Uterus (tissue), 2 donors: ENCODE measurements at regions not wholly inside any gene's neighbourhood (a gene's known extent, or its start where the extent isn't known, plus 50 kb on each side); places are given as distances from the start of the nearest gene placed in this dataset.

ENCODE experiments used
- POLR2A ChIP-seq, 2 donors: fragments of 450-650 bp; IDR thresholded peaks; one replicate each; pipeline ENCODE4 v1.6.1; 2016; ENCODE audit warnings: antibody characterized with exemption in 2 of 2, mild to moderate bottlenecking in 1 of 2, moderate library complexity in 1 of 2
- TF ChIP-seq, protein P1 (sequence below), 4 experiments: fragments of 200-600 bp in 2 of 4; fragments of 450-650 bp in 2 of 4; sonication (generic) in 2 of 4; IDR thresholded peaks; one replicate each; pipeline ENCODE4 v1.5.1; 2016 to 2019; ENCODE audit warnings: antibody characterized with exemption in 4 of 4, mild to moderate bottlenecking in 2 of 4, moderate library complexity in 1 of 4

DNA sequence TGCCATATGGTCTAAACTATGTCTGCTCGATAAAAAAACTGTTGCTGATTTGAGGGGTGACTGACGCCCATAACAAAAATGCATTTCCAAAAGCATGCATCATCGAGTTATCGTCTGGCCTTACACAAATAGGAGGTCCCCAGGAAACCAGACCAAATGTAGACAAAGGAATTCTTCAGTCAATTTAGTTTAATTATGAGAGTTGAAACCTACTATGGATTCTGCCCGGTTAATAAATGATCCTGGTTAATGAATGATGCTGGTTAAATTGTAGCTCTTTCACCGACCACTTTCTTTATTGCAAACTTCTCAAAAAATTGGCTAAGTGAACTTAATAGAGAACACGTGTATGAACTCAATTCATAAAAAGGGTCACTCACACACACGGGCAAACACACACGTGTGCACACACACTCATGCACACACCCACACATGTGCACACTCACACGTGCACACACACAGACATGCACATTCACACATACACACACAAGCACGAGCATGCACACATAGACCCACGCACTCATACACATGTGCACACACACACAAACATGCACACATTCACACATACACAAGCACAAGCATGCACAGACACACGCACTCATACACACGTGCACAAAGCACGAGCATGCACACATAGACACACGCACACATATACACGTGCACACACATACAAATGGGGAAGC lies 59.0 kb upstream of the SALL3 start:
- TF ChIP-seq POLR2A (IDR thresholded peaks at IDR 0.05), result no peak
- TF ChIP-seq, protein P1, sequence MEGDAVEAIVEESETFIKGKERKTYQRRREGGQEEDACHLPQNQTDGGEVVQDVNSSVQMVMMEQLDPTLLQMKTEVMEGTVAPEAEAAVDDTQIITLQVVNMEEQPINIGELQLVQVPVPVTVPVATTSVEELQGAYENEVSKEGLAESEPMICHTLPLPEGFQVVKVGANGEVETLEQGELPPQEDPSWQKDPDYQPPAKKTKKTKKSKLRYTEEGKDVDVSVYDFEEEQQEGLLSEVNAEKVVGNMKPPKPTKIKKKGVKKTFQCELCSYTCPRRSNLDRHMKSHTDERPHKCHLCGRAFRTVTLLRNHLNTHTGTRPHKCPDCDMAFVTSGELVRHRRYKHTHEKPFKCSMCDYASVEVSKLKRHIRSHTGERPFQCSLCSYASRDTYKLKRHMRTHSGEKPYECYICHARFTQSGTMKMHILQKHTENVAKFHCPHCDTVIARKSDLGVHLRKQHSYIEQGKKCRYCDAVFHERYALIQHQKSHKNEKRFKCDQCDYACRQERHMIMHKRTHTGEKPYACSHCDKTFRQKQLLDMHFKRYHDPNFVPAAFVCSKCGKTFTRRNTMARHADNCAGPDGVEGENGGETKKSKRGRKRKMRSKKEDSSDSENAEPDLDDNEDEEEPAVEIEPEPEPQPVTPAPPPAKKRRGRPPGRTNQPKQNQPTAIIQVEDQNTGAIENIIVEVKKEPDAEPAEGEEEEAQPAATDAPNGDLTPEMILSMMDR (IDR thresholded peaks at IDR 0.05), result no peak
